GM12878 (cell line): ENCODE measurements at regions not wholly inside any gene's neighbourhood (a gene's known extent, or its start where the extent isn't known, plus 50 kb on each side); places are given as distances from the start of the nearest gene placed in this dataset.
"Not testable (repeated sequence)": the region's sequence is repeated elsewhere in the genome, so short reads cannot be mapped to it uniquely, and the experiment has no call there.

ENCODE experiments used
- ATAC-seq: fragments of 200-7000 bp; cut with Tn5 transposase; 3 replicates; pipeline ENCODE4 v1.9.1; 2020; ENCODE audit warnings: mild to moderate bottlenecking, moderate library complexity
- BruUV-seq: library from RNA; stranded (reverse); fragments of 400-500 nt; replicated peaks from 2 replicates; lab custom pipeline; 2021; lab: Mats Ljungman, UMichigan
- CTCF ChIA-PET: fragments of 300-600 bp; sonication (Branson Sonifier 250); formaldehyde crosslinking; extraction: SDS; loops from one replicate; lab custom pipeline; 2021; ENCODE audit warnings: inconsistent platforms; lab: Yijun Ruan, JAX
- POLR2A ChIA-PET: fragments of 350-600 bp; formaldehyde crosslinking; extraction: SDS; loops from one replicate; lab custom pipeline; 2021; ENCODE audit warnings: inconsistent platforms; lab: Charles Lee
- RAD21 ChIA-PET: fragments of 300-600 bp; sonication (Branson Sonifier 250); formaldehyde crosslinking; loops from one replicate; lab custom pipeline; 2023; ENCODE audit warnings: antibody characterized with exemption; ENCODE audit not compliant: unreplicated experiment; lab: Charles Lee
- SMC1A ChIA-PET: fragments of 300-600 bp; sonication (Branson Sonifier 250); formaldehyde crosslinking; loops from one replicate; lab custom pipeline; 2023; ENCODE audit not compliant: unreplicated experiment, uncharacterized antibody; lab: Charles Lee
- DNase-seq: peaks from one replicate; pipeline ENCODE4 v3.0.0-alpha.2; 2011; ENCODE audit warnings: low read depth, low spot score
- FAIRE-seq: peaks from 3 replicates; lab custom pipeline; 2011; peaks lifted over from hg19 to GRCh38; lab: Jason Lieb, UNC
- H2AFZ ChIP-seq: 2 replicates; pipeline ENCODE4 v1.6.0; 2011; ENCODE audit warnings: low read depth, low read length, control low read depth; ENCODE audit not compliant: control insufficient read depth
- H3K27ac ChIP-seq: 2 replicates; pipeline ENCODE4 v1.5.1; 2011; ENCODE audit warnings: control low read depth; ENCODE audit not compliant: control insufficient read depth, insufficient read depth
- H3K27me3 ChIP-seq, 2 experiments: replicated peaks in 1 of 2; 2 replicates each; pipeline versions ENCODE4 v1.6.0 to v1.6.1; 2011; ENCODE audit warnings: low read length in 1 of 2; ENCODE audit not compliant: control insufficient read depth in 2 of 2, insufficient read depth in 2 of 2
- H3K36me3 ChIP-seq, 2 experiments: 2 replicates each; pipeline ENCODE4 v1.5.1; 2011; ENCODE audit warnings: low read length in 1 of 2; ENCODE audit not compliant: control insufficient read depth in 2 of 2, insufficient read depth in 2 of 2
- H3K4me1 ChIP-seq: 2 replicates; pipeline ENCODE4 v1.6.1; 2011; ENCODE audit warnings: mild to moderate bottlenecking, low read length, moderate library complexity, mixed read lengths; ENCODE audit not compliant: control insufficient read depth, insufficient read depth
- H3K4me2 ChIP-seq: 2 replicates; pipeline ENCODE4 v1.6.0; 2011; ENCODE audit warnings: control low read depth; ENCODE audit not compliant: control insufficient read depth, insufficient read depth
- H3K4me3 ChIP-seq: fragments of 200-600 bp; sonication (generic); 2 replicates; pipeline ENCODE4 v1.5.1; 2016
- H3K79me2 ChIP-seq: 2 replicates; pipeline ENCODE4 v1.6.0; 2011; ENCODE audit warnings: low read length; ENCODE audit not compliant: control insufficient read depth, insufficient read depth
- H3K9ac ChIP-seq: 2 replicates; pipeline ENCODE4 v1.8.0; 2011; ENCODE audit warnings: low read length, control low read depth, mixed read lengths; ENCODE audit not compliant: control insufficient read depth, insufficient read depth
- H3K9me3 ChIP-seq: replicated peaks from 3 replicates; pipeline ENCODE4 v1.5.1; 2011; ENCODE audit warnings: mild to moderate bottlenecking, low read length; ENCODE audit not compliant: control insufficient read depth, insufficient read depth
- H4K20me1 ChIP-seq: 2 replicates; pipeline ENCODE4 v1.6.0; 2011; ENCODE audit not compliant: control insufficient read depth, insufficient read depth
- EP300 ChIP-seq, 2 experiments: fragments of 150-350 bp in 1 of 2; IDR thresholded peaks; 2 replicates each; pipeline ENCODE4 v1.6.1; 2011 to 2012; ENCODE audit warnings: low read depth in 2 of 2, low read length in 2 of 2, borderline replicate concordance in 1 of 2, improper control_type of control experiment in 1 of 2, inconsistent platforms in 1 of 2; ENCODE audit not compliant: control insufficient read depth in 1 of 2
- ESRRA ChIP-seq: IDR thresholded peaks from 2 replicates; pipeline ENCODE4 v1.6.1; 2012; ENCODE audit warnings: mild to moderate bottlenecking, low read length, improper control_type of control experiment
- FOXM1 ChIP-seq: IDR thresholded peaks from 2 replicates; pipeline ENCODE4 v1.6.1; 2012; ENCODE audit warnings: low read depth, mild to moderate bottlenecking, inconsistent platforms, low read length, moderate library complexity
- MLLT1 ChIP-seq: fragments of 450-650 bp; IDR thresholded peaks from 2 replicates; pipeline ENCODE4 v1.6.1; 2016; ENCODE audit warnings: mild to moderate bottlenecking
- SKIL ChIP-seq: fragments of 450-650 bp; IDR thresholded peaks from 2 replicates; pipeline ENCODE4 v1.6.1; 2017; ENCODE audit warnings: mild to moderate bottlenecking, low read depth, inconsistent platforms; ENCODE audit not compliant: poor library complexity, severe bottlenecking
- SRF ChIP-seq, 2 experiments: IDR thresholded peaks; 2 replicates each; pipeline ENCODE4 v1.6.1; 2011; ENCODE audit warnings: low read depth in 2 of 2, low read length in 2 of 2, mild to moderate bottlenecking in 1 of 2, moderate library complexity in 1 of 2
- TBL1XR1 ChIP-seq: IDR thresholded peaks from 2 replicates; pipeline ENCODE4 v1.6.1; 2012; ENCODE audit warnings: low read depth, low read length, improper control_type of control experiment
- ZBTB4 ChIP-seq: fragments of 450-650 bp; formaldehyde crosslinking; IDR thresholded peaks from 2 replicates; pipeline ENCODE4 v1.4.0; 2022; ENCODE audit warnings: mild to moderate bottlenecking, moderate library complexity
- WGBS: methylation state at CpG from one replicate; pipeline ENCODE4 v1.1.6; 2016; ENCODE audit warnings: low lambda C conversion rate; ENCODE audit not compliant: insufficient replicate concordance, insufficient coverage; ENCODE audit errors: missing lambda C conversion rate; 5-methylcytosine and 5-hydroxymethylcytosine counted together
- in situ Hi-C: fragments of 300-500 bp; cut with MboI; formaldehyde crosslinking; loops from 9 replicates; pipeline ENCODE4 v1.14.3; 2018; ENCODE audit warnings: mixed read lengths
- intact Hi-C: fragments of 100-400 bp; cut with micrococcal nuclease; formaldehyde crosslinking; loops from one replicate; pipeline ENCODE4 v1.14.2; 2022; ENCODE audit not compliant: unreplicated experiment

- RAD21 ChIA-PET, H2AFZ ChIP-seq, H3K4me2 ChIP-seq, FAIRE-seq, H3K4me3 ChIP-seq, in situ Hi-C loops, H3K9me3 ChIP-seq, BruUV-seq, intact Hi-C loops, CTCF ChIA-PET, H3K79me2 ChIP-seq, SMC1A ChIA-PET, H3K9ac ChIP-seq, DNase-seq, ATAC-seq, POLR2A ChIA-PET, H3K27me3 ChIP-seq, H3K27ac ChIP-seq, H4K20me1 ChIP-seq, H3K4me1 ChIP-seq, H3K36me3 ChIP-seq: not testable (repeated sequence)
Measured at GRCh38 chr14:40677206-40677605, 929.5 kb upstream of the LRFN5 start.

GRCh38 chr14:40674502-40674901 lies 932.2 kb upstream of the LRFN5 start:
- TF ChIP-seq ZBTB4 (CRISPR knock-in tag) (no peak), ESRRA (no peak), SRF (IDR thresholded peaks at IDR 0.05; ENCODE audit: low read depth in 2 of 2, low read length in 2 of 2) (no peak), EP300 (IDR thresholded peaks at IDR 0.05; ENCODE audit: borderline replicate concordance in 1 of 2, control insufficient read depth in 1 of 2, low read depth in 2 of 2, low read length in 2 of 2) (no peak), FOXM1 (no peak), MLLT1 (no peak), TBL1XR1 (no peak), SKIL (no peak)
- no peak overlapping the region for H3K4me3 ChIP-seq
- H3K79me2 ChIP-seq = no peaks in the 10 kb centered on the region
- H3K27ac ChIP-seq = no peak overlapping the region
- no peaks in the 10 kb centered on the region for H3K36me3 ChIP-seq
- CTCF ChIA-PET = no interaction called here
- no peak overlapping the region for H3K4me2 ChIP-seq
- H3K9ac ChIP-seq = no peak overlapping the region
- DNase-seq (no peak), ATAC-seq (no peak), FAIRE-seq (no peak)
- no peaks in the 10 kb centered on the region for H3K4me1 ChIP-seq
- POLR2A ChIA-PET = no interaction called here
- no peak overlapping the region for H2AFZ ChIP-seq
- no peaks in the 10 kb centered on the region for H3K27me3 ChIP-seq
- RAD21 ChIA-PET = no interaction called here
- SMC1A ChIA-PET = no interaction called here
- no peaks in the 10 kb centered on the region for H4K20me1 ChIP-seq
- in situ Hi-C loops = no loop called here
- 0% methylated on average over 1 of the region's 1 CpG for WGBS
- no TSS peak for BruUV-seq
- H3K9me3 ChIP-seq = no peaks in the 10 kb centered on the region
- intact Hi-C loops = no loop called here
